Endothelial cell of umbilical vein (primary cell): ENCODE measurements at regions not wholly inside any gene's neighbourhood (a gene's known extent, or its start where the extent isn't known, plus 50 kb on each side); places are given as distances from the start of the nearest gene placed in this dataset.

Experiments
- CTCF ChIP-seq, 2 donors: IDR thresholded peaks; 1 replicate in 1 of 2; 2 replicates in 1 of 2; pipeline ENCODE4 v1.5.1; 2011; ENCODE audit warnings: low read length in 2 of 2, mild to moderate bottlenecking in 2 of 2, moderate library complexity in 2 of 2, control low read depth in 1 of 2, inconsistent platforms in 1 of 2, low read depth in 1 of 2; ENCODE audit not compliant: insufficient read depth in 1 of 2; ENCODE audit errors: extremely low read depth in 1 of 2
- EZH2 ChIP-seq: IDR thresholded peaks from 2 replicates; pipeline ENCODE4 v1.6.1; 2012; ENCODE audit warnings: borderline replicate concordance, low read depth, mild to moderate bottlenecking, moderate library complexity, low read length, inconsistent platforms; ENCODE audit not compliant: severe bottlenecking
- FOS ChIP-seq: IDR thresholded peaks from 2 replicates; pipeline ENCODE4 v1.6.1; 2011; ENCODE audit warnings: mild to moderate bottlenecking, low read length, moderate library complexity, borderline replicate concordance; ENCODE audit not compliant: insufficient read depth
- GATA2 ChIP-seq: IDR thresholded peaks from 2 replicates; pipeline ENCODE4 v1.7.0; 2011; ENCODE audit warnings: low read depth, mild to moderate bottlenecking, moderate library complexity, mixed read lengths, low read length; ENCODE audit not compliant: insufficient read length, insufficient read depth
- JUN ChIP-seq: IDR thresholded peaks from 2 replicates; pipeline ENCODE4 v1.6.1; 2011; ENCODE audit warnings: borderline replicate concordance, low read depth; ENCODE audit not compliant: insufficient read length, insufficient read depth
- MYC ChIP-seq: IDR thresholded peaks from one replicate; pipeline ENCODE4 v1.6.1; 2011; ENCODE audit warnings: mild to moderate bottlenecking, low read depth, low read length
- POLR2A ChIP-seq: IDR thresholded peaks from 2 replicates; pipeline ENCODE4 v1.6.1; 2012; ENCODE audit warnings: low read depth, mild to moderate bottlenecking, control low read depth, low read length
- POLR2AphosphoS5 ChIP-seq: IDR thresholded peaks from 2 replicates; pipeline ENCODE4 v1.6.1; 2012; ENCODE audit warnings: low read depth, mild to moderate bottlenecking, control low read depth, low read length, moderate library complexity; ENCODE audit not compliant: insufficient read depth
- TF ChIP-seq, protein P1 (sequence below): IDR thresholded peaks from 2 replicates; pipeline ENCODE4 v1.6.1; 2011; ENCODE audit not compliant: insufficient read depth, insufficient read length

GRCh38 chr15:80323285-80323684 is 71.3 kb upstream of the CTXND1 start:
- TF ChIP-seq EZH2, result no peak
- no peak for TF ChIP-seq CTCF (IDR thresholded peaks at IDR 0.05; ENCODE audit: extremely low read depth in 1 of 2, insufficient read depth in 1 of 2, low read depth in 1 of 2, low read length in 2 of 2)
- no peak for TF ChIP-seq POLR2A
- no peak for TF ChIP-seq MYC
- TF ChIP-seq POLR2AphosphoS5, result no peak
- no peak for TF ChIP-seq JUN
- TF ChIP-seq, protein P1, sequence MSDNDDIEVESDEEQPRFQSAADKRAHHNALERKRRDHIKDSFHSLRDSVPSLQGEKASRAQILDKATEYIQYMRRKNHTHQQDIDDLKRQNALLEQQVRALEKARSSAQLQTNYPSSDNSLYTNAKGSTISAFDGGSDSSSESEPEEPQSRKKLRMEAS, result no peak
- no peak for TF ChIP-seq FOS
- no peak for TF ChIP-seq GATA2
